ENCODE measurements at regions not wholly inside any gene's neighbourhood (a gene's known extent, or its start where the extent isn't known, plus 50 kb on each side); places are given as distances from the start of the nearest gene placed in this dataset.
A peak's percentile ranks its signal among the peaks of the same experiment; 100 is the strongest.

- DNase-seq (ENCODE audit: low spot score) (no peak), ATAC-seq (peak; percentile 79)
- CTCF ChIA-PET, result no interaction called here
- POLR2A ChIA-PET, result no interaction called here
- H3K9me3 Mint-ChIP-seq, result peaks cover 4% of the 10 kb centered on the region; the same call in 1 of the 2 replicates
- no peaks in the 10 kb centered on the region for H3K4me1 Mint-ChIP-seq
- TF ChIP-seq TCF7 (CRISPR knock-in tag; IDR thresholded peaks at IDR 0.05; ENCODE audit: low read depth) (no peak), SMAD3 (CRISPR knock-in tag; IDR thresholded peaks at IDR 0.05; ENCODE audit: borderline replicate concordance) (no peak), ZNF512 (CRISPR knock-in tag; IDR thresholded peaks at IDR 0.05; ENCODE audit: borderline replicate concordance) (no peak), CBFB (CRISPR knock-in tag; IDR thresholded peaks at IDR 0.05; ENCODE audit: low read depth) (no peak), ELF4 (CRISPR knock-in tag; IDR thresholded peaks at IDR 0.05; ENCODE audit: low read depth) (no peak)
- H3K27me3 Mint-ChIP-seq (ENCODE audit: low read depth), result no peaks in the 10 kb centered on the region
- H3K36me3 Mint-ChIP-seq, result no peaks in the 10 kb centered on the region
- no peak overlapping the region for H3K27ac Mint-ChIP-seq
- H3K4me3 Mint-ChIP-seq, result no peak overlapping the region
These were observed 659.5 kb upstream of the HS6ST1 start for GRCh38 chr2:128978212-128978611.

- H3K36me3 Mint-ChIP-seq, result no peaks in the 10 kb centered on the region
- ATAC-seq, result peak; percentile 30; the same call in 1 of the 2 replicates
- no peak for DNase-seq (ENCODE audit: low spot score)
- H3K4me1 Mint-ChIP-seq, result no peaks in the 10 kb centered on the region
- H3K27me3 Mint-ChIP-seq (ENCODE audit: low read depth), result no peaks in the 10 kb centered on the region
- no peak for TF ChIP-seq FOXK1 (CRISPR knock-in tag; IDR thresholded peaks at IDR 0.05)
- no peak for TF ChIP-seq PREB (CRISPR knock-in tag; IDR thresholded peaks at IDR 0.05; ENCODE audit: borderline replicate concordance)
- no peak for TF ChIP-seq TP53 (CRISPR knock-in tag; IDR thresholded peaks at IDR 0.05)
- TF ChIP-seq SMAD4 (CRISPR knock-in tag; IDR thresholded peaks at IDR 0.05), result no peak
- TF ChIP-seq MAX (CRISPR knock-in tag; IDR thresholded peaks at IDR 0.05), result no peak
- no peak for TF ChIP-seq ATF1 (CRISPR knock-in tag; IDR thresholded peaks at IDR 0.05)
- TF ChIP-seq RELA (CRISPR knock-in tag; IDR thresholded peaks at IDR 0.05; ENCODE audit: borderline replicate concordance), result no peak
- TF ChIP-seq E2F5 (CRISPR knock-in tag; IDR thresholded peaks at IDR 0.05), result no peak
- TF ChIP-seq E2F1 (CRISPR knock-in tag; IDR thresholded peaks at IDR 0.05), result no peak
- TF ChIP-seq ZBTB21 (CRISPR knock-in tag; IDR thresholded peaks at IDR 0.05; ENCODE audit: borderline replicate concordance), result no peak
- no peak for TF ChIP-seq GABPB1 (CRISPR knock-in tag; IDR thresholded peaks at IDR 0.05)
- no peak for TF ChIP-seq ZNF416 (CRISPR knock-in tag; IDR thresholded peaks at IDR 0.05)
- no peak for TF ChIP-seq EMX1 (CRISPR knock-in tag; IDR thresholded peaks at IDR 0.05)
- TF ChIP-seq NFYB (CRISPR knock-in tag; conservative IDR thresholded peaks at IDR 0.05; ENCODE audit: low read depth), result no peak
- H3K27ac Mint-ChIP-seq, result no peak overlapping the region
- ChIA-PET POLR2A (no interaction called here), CTCF (no interaction called here)
- H3K9me3 Mint-ChIP-seq, result peaks cover 4% of the 10 kb centered on the region; the same call in 1 of the 2 replicates
- H3K4me3 Mint-ChIP-seq, result no peak overlapping the region
These were observed 660.5 kb upstream of the HS6ST1 start for GRCh38 chr2:128979182-128979581.

GRCh38 chr2:128980475-128980874 is 661.8 kb upstream of the HS6ST1 start:
- Mint-ChIP-seq H3K4me1 (no peaks in the 10 kb centered on the region), H3K36me3 (no peaks in the 10 kb centered on the region), H3K4me3 (no peak overlapping the region), H3K27ac (no peak overlapping the region), H3K9me3 (no peaks in the 10 kb centered on the region), H3K27me3 (ENCODE audit: low read depth) (no peaks in the 10 kb centered on the region)
- no peak for DNase-seq (ENCODE audit: low spot score)
- no peak for TF ChIP-seq STAT6 (CRISPR knock-in tag; conservative IDR thresholded peaks at IDR 0.05; ENCODE audit: low read depth)
- ATAC-seq, result no peak
- POLR2A ChIA-PET, result no interaction called here
- CTCF ChIA-PET, result no interaction called here
